SK-N-MC (cell line): ENCODE measurements at regions not wholly inside any gene's neighbourhood (a gene's known extent, or its start where the extent isn't known, plus 50 kb on each side); places are given as distances from the start of the nearest gene placed in this dataset.

Experiments
- DNase-seq: peaks from one replicate; pipeline ENCODE4 v3.0.0-alpha.2; 2011; ENCODE audit warnings: low read depth, low spot score
- H3K27ac ChIP-seq: fragments of 200-600 bp; sonication (generic); 2 replicates; pipeline ENCODE4 v1.5.1; 2016; ENCODE audit warnings: mixed run types
- H3K36me3 ChIP-seq: fragments of 200-600 bp; sonication (generic); 2 replicates; pipeline ENCODE4 v1.6.1; 2017; ENCODE audit warnings: antibody characterized with exemption, low read length, mixed read lengths; ENCODE audit not compliant: insufficient read depth
- H3K4me3 ChIP-seq: fragments of 200-600 bp; sonication (generic); 2 replicates; pipeline ENCODE4 v1.5.1; 2016
- H3K9ac ChIP-seq: fragments of 200-600 bp; sonication (generic); 2 replicates; pipeline ENCODE4 v1.8.0; 2017; ENCODE audit warnings: mixed run types, mixed read lengths; ENCODE audit not compliant: insufficient read length
- H3K9me3 ChIP-seq: fragments of 200-600 bp; sonication (generic); 2 replicates; pipeline ENCODE4 v1.6.1; 2017; ENCODE audit warnings: low read depth, mild to moderate bottlenecking, antibody characterized with exemption, low read length, moderate library complexity, mixed read lengths
- EZH2 ChIP-seq: fragments of 200-600 bp; sonication (generic); IDR thresholded peaks from one replicate; pipeline ENCODE4 v1.6.1; 2017; ENCODE audit warnings: antibody characterized with exemption
- FOXP2 ChIP-seq: optimal IDR thresholded peaks from 2 replicates; pipeline ENCODE3; 2011; ENCODE audit warnings: mild to moderate bottlenecking, moderate library complexity; ENCODE audit not compliant: insufficient read depth; ENCODE audit errors: extremely low read length, control extremely low read depth
- POLR2AphosphoS5 ChIP-seq: IDR thresholded peaks from 2 replicates; pipeline ENCODE4 v1.6.1; 2012; ENCODE audit warnings: mild to moderate bottlenecking, low read depth, low read length, borderline replicate concordance

- Histone ChIP-seq H3K9me3 (0 out of 2 replicates have a peak, but pooled peaks cover 2% of the 10 kb centered on the region), H3K27ac (no peak overlapping the region), H3K9ac (no peak overlapping the region), H3K4me3 (no peak overlapping the region), H3K36me3 (no peaks in the 10 kb centered on the region)
- DNase-seq = no peak
- TF ChIP-seq POLR2AphosphoS5 = no peak
- no peak for TF ChIP-seq EZH2
- TF ChIP-seq FOXP2 = no peak
These were observed 259.4 kb upstream of the DAB1 start for GRCh38 chr1:57683037-57683942.

- Histone ChIP-seq H3K27ac (no peak overlapping the region), H3K9ac (no peak overlapping the region), H3K4me3 (no peak overlapping the region), H3K9me3 (no peaks in the 10 kb centered on the region), H3K36me3 (no peaks in the 10 kb centered on the region)
- TF ChIP-seq FOXP2 (no peak), POLR2AphosphoS5 (no peak)
- DNase-seq = no peak
These were observed 254.3 kb upstream of the DAB1 start for GRCh38 chr1:57678138-57678537.

- no peaks in the 10 kb centered on the region for H3K36me3 ChIP-seq
- H3K27ac ChIP-seq = no peak overlapping the region
- no peak overlapping the region for H3K9ac ChIP-seq
- no peak for TF ChIP-seq EZH2
- TF ChIP-seq POLR2AphosphoS5 = no peak
- no peak for TF ChIP-seq FOXP2
- no peak for DNase-seq
- H3K9me3 ChIP-seq = no peaks in the 10 kb centered on the region
- H3K4me3 ChIP-seq = no peak overlapping the region
These were observed 251.9 kb upstream of the DAB1 start for GRCh38 chr1:57675776-57676175.

DNA sequence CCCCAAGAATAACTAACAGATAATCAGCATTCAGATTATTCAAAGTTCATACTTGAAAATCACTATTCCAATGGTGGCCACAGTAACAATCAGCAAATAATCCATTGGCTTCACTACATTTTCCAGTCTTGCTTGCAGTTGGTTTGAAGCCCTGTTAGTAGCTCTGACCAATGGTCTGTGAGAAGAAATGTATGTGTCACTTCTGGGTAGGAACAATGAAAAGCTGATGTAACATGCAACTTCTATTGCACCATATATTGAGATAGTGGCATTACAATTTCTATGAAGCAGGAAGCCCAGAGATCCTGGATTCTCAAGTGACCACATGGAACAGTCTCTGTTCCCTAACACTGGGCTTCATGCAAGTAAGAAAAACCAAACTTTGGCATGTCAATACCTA, 250.9 kb upstream of the DAB1 start:
- no peaks in the 10 kb centered on the region for H3K36me3 ChIP-seq
- TF ChIP-seq EZH2 = no peak
- no peak for TF ChIP-seq FOXP2
- no peak for TF ChIP-seq POLR2AphosphoS5

GRCh38 chr1:57672346-57673140, 248.7 kb upstream of the DAB1 start:
- H3K9ac ChIP-seq = no peak overlapping the region
- H3K36me3 ChIP-seq = no peaks in the 10 kb centered on the region
- no peak overlapping the region for H3K27ac ChIP-seq
- no peak overlapping the region for H3K4me3 ChIP-seq
- H3K9me3 ChIP-seq = no peaks in the 10 kb centered on the region
- DNase-seq = no peak
- TF ChIP-seq POLR2AphosphoS5 (no peak), EZH2 (no peak), FOXP2 (no peak)

More for the DNA sequence above, 250.9 kb upstream of the DAB1 start:
- Histone ChIP-seq H3K27ac (no peak overlapping the region), H3K4me3 (no peak overlapping the region), H3K9me3 (no peaks in the 10 kb centered on the region), H3K9ac (no peak overlapping the region)
- no peak for DNase-seq

- no peak for DNase-seq
- no peak for TF ChIP-seq EZH2
- TF ChIP-seq FOXP2 = no peak
- TF ChIP-seq POLR2AphosphoS5 = no peak
- Histone ChIP-seq H3K27ac (no peak overlapping the region), H3K36me3 (no peaks in the 10 kb centered on the region), H3K9ac (no peak overlapping the region), H3K4me3 (no peak overlapping the region), H3K9me3 (no peaks in the 10 kb centered on the region)
These were observed 247.9 kb upstream of the DAB1 start for GRCh38 chr1:57671750-57672149.

DNA sequence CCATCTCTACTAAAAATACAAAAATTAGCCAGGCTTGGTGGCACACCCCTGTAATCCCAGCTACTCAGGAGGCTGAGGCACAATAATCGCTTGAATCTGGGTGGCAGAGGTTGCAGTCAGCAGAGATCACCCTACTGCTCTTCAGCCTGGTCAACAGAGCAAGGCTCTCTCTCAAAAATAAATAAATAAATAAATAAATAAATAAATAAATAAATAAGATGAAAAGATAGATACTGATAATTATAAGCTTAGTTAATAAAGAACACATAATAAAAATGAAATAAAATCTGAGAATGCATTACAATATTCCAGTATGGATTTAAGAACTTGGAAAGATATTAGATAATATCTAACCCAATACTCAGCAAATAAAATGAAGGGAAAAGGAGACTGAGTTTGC, 235.9 kb upstream of the DAB1 start:
- H3K9ac ChIP-seq = no peak overlapping the region
- no peak for DNase-seq
- no peaks in the 10 kb centered on the region for H3K9me3 ChIP-seq
- TF ChIP-seq FOXP2 = no peak
- no peak for TF ChIP-seq POLR2AphosphoS5
- no peak for TF ChIP-seq EZH2
- no peak overlapping the region for H3K27ac ChIP-seq
- no peaks in the 10 kb centered on the region for H3K36me3 ChIP-seq
- H3K4me3 ChIP-seq = no peak overlapping the region

GRCh38 chr1:57655161-57655560, 231.3 kb upstream of the DAB1 start:
- H3K27ac ChIP-seq = no peak overlapping the region
- no peak for DNase-seq
- H3K4me3 ChIP-seq = no peak overlapping the region
- no peaks in the 10 kb centered on the region for H3K36me3 ChIP-seq
- H3K9me3 ChIP-seq = no peaks in the 10 kb centered on the region
- no peak overlapping the region for H3K9ac ChIP-seq
- TF ChIP-seq EZH2 = no peak
